ENCODE measurements at regions not wholly inside any gene's neighbourhood (a gene's known extent, or its start where the extent isn't known, plus 50 kb on each side); places are given as distances from the start of the nearest gene placed in this dataset.

GRCh38 chr7:40916813-40917212 is 782.0 kb downstream of the SUGCT start:
- TF ChIP-seq CTCF (IDR thresholded peaks at IDR 0.05): no peak
- TF ChIP-seq POLR2A (IDR thresholded peaks at IDR 0.05): no peak
- TF ChIP-seq EP300 (IDR thresholded peaks at IDR 0.05; ENCODE audit: low read depth): no peak
